Coronary artery (tissue), 2 donors: ENCODE measurements at regions not wholly inside any gene's neighbourhood (a gene's known extent, or its start where the extent isn't known, plus 50 kb on each side); places are given as distances from the start of the nearest gene placed in this dataset.
"Not testable (repeated sequence)": the region's sequence is repeated elsewhere in the genome, so short reads cannot be mapped to it uniquely, and the experiment has no call there.

Source experiments
- DNase-seq: peaks from one replicate; pipeline ENCODE4 v3.0.0-alpha.2; 2017; ENCODE audit warnings: low spot score
- H3K27ac ChIP-seq, 2 donors: fragments of 200-600 bp; sonication (generic); one replicate each; pipeline ENCODE4 v1.5.1; 2016 to 2019
- H3K4me3 ChIP-seq: fragments of 200-600 bp; sonication (generic); 2 replicates; pipeline ENCODE4 v1.5.1; 2016; ENCODE audit warnings: mild to moderate bottlenecking, moderate library complexity
- TF ChIP-seq, protein P1 (sequence below): fragments of 200-600 bp; sonication (generic); IDR thresholded peaks from one replicate; pipeline ENCODE4 v1.5.1; 2019; ENCODE audit warnings: antibody characterized with exemption

- DNase-seq = no peak
- no peak overlapping the region for H3K4me3 ChIP-seq
- H3K27ac ChIP-seq = no peak overlapping the region
- TF ChIP-seq, protein P1, sequence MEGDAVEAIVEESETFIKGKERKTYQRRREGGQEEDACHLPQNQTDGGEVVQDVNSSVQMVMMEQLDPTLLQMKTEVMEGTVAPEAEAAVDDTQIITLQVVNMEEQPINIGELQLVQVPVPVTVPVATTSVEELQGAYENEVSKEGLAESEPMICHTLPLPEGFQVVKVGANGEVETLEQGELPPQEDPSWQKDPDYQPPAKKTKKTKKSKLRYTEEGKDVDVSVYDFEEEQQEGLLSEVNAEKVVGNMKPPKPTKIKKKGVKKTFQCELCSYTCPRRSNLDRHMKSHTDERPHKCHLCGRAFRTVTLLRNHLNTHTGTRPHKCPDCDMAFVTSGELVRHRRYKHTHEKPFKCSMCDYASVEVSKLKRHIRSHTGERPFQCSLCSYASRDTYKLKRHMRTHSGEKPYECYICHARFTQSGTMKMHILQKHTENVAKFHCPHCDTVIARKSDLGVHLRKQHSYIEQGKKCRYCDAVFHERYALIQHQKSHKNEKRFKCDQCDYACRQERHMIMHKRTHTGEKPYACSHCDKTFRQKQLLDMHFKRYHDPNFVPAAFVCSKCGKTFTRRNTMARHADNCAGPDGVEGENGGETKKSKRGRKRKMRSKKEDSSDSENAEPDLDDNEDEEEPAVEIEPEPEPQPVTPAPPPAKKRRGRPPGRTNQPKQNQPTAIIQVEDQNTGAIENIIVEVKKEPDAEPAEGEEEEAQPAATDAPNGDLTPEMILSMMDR = no peak
These were observed 107.7 kb downstream of the RAP2B start for GRCh38 chr3:153269730-153270129.

DNA sequence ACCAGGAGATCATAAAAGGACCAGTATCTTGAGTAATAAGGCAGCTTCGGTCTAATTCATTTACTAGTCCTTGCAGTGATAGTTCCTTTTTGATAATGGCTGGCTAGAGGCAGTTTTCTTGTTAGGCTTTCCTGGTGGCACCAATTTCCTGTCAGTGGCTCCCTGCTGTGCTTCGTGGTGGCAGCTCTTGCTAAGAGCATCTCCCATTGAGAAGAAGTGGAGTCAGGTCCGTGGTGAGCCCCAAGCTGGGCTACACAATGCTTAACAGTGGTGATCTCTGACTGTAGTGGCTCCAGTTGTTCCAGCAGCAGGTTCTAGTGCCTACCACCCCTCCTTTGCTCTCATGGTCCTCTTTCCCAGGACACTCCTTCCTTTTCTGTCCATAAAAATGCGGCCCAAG is 111.2 kb downstream of the RAP2B start:
- H3K4me3 ChIP-seq = no peak overlapping the region
- H3K27ac ChIP-seq = no peak overlapping the region
- DNase-seq = no peak
- TF ChIP-seq, protein P1 = no peak

DNA sequence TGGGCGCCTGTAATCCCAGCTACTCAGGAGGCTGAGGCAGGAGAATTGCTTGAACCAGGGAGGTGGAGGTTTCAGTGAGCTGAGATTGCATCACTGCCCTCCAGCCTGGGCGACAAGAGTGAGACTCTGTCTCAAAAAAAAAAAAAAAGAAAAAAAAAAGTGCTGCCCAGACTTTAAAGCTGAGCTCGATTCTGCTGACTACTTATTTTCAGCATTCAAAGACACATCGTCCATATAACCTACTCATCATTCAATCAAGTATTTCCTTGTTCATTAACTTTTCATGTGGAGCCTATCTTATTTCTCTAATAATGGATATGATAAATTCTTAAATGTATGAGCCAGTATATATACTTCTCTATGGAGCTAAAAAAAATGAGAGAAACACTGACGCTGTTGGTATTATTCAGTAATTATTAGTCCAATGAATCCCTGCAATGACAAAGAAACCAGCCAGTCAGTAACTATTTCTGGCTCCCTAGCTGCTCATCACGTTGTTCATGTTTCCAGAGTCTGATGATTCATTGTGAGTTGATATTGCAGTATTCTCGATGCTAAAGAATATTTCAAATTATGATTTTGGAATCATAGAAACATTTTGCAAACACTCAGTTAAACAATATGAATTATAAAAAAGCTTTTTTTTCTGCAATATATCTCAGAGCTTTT is 111.9 kb downstream of the RAP2B start:
- no peak overlapping the region for H3K4me3 ChIP-seq
- TF ChIP-seq, protein P1 = no peak
- DNase-seq = no peak
- no peak overlapping the region for H3K27ac ChIP-seq

GRCh38 chr3:153274561-153274960 is 112.5 kb downstream of the RAP2B start:
- TF ChIP-seq, protein P1 = no peak
- no peak for DNase-seq
- H3K27ac ChIP-seq = no peak overlapping the region
- no peak overlapping the region for H3K4me3 ChIP-seq

DNA sequence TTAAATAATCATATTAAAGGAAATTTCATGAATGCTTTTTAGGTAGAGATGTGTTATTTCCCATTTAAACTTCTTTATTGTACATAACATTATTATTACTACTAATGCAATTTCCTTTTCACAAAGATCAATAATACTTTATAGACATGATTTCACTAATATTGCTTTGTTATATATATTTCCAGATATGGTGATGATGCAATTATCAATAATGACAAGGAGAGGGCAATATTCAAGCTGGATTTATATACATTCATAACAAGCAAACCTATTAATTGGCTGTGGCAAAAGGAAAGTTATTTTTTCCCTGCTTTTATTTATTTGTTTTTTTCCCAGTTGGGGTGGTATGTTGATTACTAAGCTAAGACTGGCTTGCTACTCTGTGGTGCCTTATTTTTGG is 113.5 kb downstream of the RAP2B start:
- no peak overlapping the region for H3K27ac ChIP-seq
- TF ChIP-seq, protein P1 = no peak
- H3K4me3 ChIP-seq = no peak overlapping the region
- no peak for DNase-seq

DNA sequence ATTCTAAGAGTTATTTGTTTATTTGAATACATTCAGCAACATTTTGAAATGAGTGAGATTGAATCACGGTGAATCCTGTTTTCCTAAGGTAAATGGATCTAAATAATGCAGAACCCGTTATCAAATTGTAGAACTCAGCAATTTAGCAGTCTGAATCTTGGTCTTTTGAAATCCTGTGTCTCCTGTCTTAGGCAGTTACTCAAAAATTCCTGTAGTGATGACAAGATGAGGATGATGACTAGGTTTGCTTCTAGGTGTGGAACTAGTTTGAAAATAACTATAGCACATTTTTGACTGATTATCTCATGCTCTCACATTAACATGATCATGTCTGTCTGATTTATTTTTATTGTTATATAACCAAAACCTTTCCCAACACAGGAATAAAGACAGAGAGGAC is 115.0 kb downstream of the RAP2B start:
- Histone ChIP-seq H3K4me3 (no peak overlapping the region), H3K27ac (no peak overlapping the region)
- DNase-seq = no peak
- TF ChIP-seq, protein P1 = no peak

DNA sequence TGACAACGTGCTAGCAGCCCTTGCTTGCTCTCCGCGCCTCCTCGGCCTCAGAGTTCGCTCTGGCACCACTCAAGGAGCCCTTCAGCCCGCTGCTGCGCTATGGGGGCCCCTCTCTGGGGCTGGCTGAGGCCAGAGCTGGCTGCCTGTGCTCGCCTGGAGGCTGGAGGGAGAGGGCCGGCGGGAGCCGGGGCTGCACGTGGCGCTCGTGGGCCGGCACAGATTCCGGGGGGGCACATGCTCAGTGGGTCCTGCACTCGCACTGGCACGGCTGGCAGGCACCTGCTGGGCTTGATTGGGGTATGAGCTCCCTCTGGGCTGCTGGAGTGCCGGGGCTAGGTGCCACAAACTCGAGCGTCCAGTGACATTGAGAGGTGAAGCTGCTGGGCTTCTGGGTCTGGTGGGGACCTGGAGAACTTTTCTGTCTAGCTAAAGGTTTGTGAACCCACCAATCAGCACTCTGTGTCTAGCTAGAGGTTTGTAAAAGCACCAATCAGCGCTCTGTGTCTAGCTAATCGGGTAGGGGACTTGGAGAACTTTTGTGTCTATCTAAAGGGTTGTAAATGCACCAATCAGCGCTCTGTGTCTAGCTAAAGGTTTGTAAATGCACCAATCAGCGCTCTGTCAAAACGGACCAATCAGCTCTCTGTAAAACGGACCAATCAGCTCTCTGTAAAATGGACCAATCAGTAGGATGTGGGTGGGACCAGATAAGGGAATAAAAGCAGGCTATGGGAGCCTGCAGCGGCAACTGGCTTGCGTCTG is 119.4 kb downstream of the RAP2B start:
- DNase-seq, H3K27ac ChIP-seq, H3K4me3 ChIP-seq: not testable (repeated sequence)
